HepG2 (cell line): ENCODE measurements at regions not wholly inside any gene's neighbourhood (a gene's known extent, or its start where the extent isn't known, plus 50 kb on each side); places are given as distances from the start of the nearest gene placed in this dataset.

ENCODE experiments used
- CEBPB ChIP-seq: IDR thresholded peaks from 2 replicates; pipeline ENCODE4 v1.6.1; 2011; ENCODE audit warnings: low read depth, low read length, improper control_type of control experiment, borderline replicate concordance
- CTCF ChIP-seq: sonication (generic); formaldehyde crosslinking; IDR thresholded peaks from 2 replicates; pipeline ENCODE4 v1.5.0; 2020; ENCODE audit warnings: mild to moderate bottlenecking, missing genetic modification reagents, moderate library complexity
- KMT2B ChIP-seq: IDR thresholded peaks from 2 replicates; pipeline ENCODE4 v1.6.1; 2016; ENCODE audit warnings: missing genetic modification reagents, missing compliant biosample characterization
- RCOR2 ChIP-seq: IDR thresholded peaks from 2 replicates; pipeline ENCODE4 v1.6.1; 2016; ENCODE audit warnings: missing biosample characterization, missing genetic modification reagents
- RFX5 ChIP-seq: IDR thresholded peaks from 2 replicates; pipeline ENCODE4 v1.6.1; 2011; ENCODE audit warnings: low read depth, low read length, improper control_type of control experiment
- SMC3 ChIP-seq: IDR thresholded peaks from 2 replicates; pipeline ENCODE4 v1.6.1; 2011; ENCODE audit warnings: low read length, improper control_type of control experiment
- ZNF3 ChIP-seq: IDR thresholded peaks from 2 replicates; pipeline ENCODE4 v1.7.0; 2017; ENCODE audit warnings: inconsistent platforms
- ZNF501 ChIP-seq: sonication (generic); formaldehyde crosslinking; IDR thresholded peaks from 2 replicates; pipeline ENCODE4 v1.5.1; 2020; ENCODE audit warnings: mild to moderate bottlenecking, moderate library complexity, missing genetic modification reagents
- ZNF660 ChIP-seq: sonication (generic); formaldehyde crosslinking; IDR thresholded peaks from 2 replicates; pipeline ENCODE4 v1.5.1; 2020; ENCODE audit warnings: mild to moderate bottlenecking, low read depth, missing genetic modification reagents, borderline replicate concordance
- TF ChIP-seq, protein P1 (sequence below): sonication (generic); formaldehyde crosslinking; IDR thresholded peaks from 2 replicates; pipeline ENCODE4 v1.9.0; 2022; ENCODE audit warnings: missing genetic modification reagents, mild to moderate bottlenecking, borderline replicate concordance

DNA sequence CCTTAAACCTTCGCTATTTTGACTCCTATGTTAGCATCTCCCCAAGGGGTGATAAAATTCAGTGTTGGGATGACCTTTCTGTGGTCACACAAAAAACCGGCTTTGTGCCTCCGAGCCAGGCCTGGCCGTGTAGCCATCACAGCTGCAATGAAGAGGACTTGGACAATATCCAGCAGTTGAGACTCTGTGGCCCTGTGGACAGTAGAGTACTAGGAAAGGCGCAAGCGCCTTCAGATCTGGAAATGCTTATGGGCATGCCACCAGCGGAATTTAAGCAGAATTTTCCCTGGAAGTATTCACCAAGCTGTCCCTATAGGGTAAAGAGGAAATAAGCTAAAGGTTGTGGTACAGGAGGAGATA lies 63.3 kb upstream of the SLC2A12 start:
- TF ChIP-seq ZNF501, result no peak
- no peak for TF ChIP-seq RFX5
- TF ChIP-seq SMC3, result no peak
- TF ChIP-seq ZNF3 (CRISPR knock-in tag), result no peak
- TF ChIP-seq, protein P1, sequence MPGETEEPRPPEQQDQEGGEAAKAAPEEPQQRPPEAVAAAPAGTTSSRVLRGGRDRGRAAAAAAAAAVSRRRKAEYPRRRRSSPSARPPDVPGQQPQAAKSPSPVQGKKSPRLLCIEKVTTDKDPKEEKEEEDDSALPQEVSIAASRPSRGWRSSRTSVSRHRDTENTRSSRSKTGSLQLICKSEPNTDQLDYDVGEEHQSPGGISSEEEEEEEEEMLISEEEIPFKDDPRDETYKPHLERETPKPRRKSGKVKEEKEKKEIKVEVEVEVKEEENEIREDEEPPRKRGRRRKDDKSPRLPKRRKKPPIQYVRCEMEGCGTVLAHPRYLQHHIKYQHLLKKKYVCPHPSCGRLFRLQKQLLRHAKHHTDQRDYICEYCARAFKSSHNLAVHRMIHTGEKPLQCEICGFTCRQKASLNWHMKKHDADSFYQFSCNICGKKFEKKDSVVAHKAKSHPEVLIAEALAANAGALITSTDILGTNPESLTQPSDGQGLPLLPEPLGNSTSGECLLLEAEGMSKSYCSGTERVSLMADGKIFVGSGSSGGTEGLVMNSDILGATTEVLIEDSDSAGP, result no peak
- no peak for TF ChIP-seq ZNF660 (CRISPR knock-in tag)
- TF ChIP-seq RCOR2, result no peak
- TF ChIP-seq CTCF (CRISPR knock-in tag), result no peak
- TF ChIP-seq CEBPB, result no peak
- no peak for TF ChIP-seq KMT2B (CRISPR knock-in tag)
